H54 (cell line): ENCODE measurements at regions not wholly inside any gene's neighbourhood (a gene's known extent, or its start where the extent isn't known, plus 50 kb on each side); places are given as distances from the start of the nearest gene placed in this dataset.
A peak's percentile ranks its signal among the peaks of the same experiment; 100 is the strongest.

Experiments
- DNase-seq: peaks from one replicate; pipeline ENCODE4 v3.0.0; 2011; ENCODE audit warnings: low spot score, mixed read lengths; ENCODE audit not compliant: insufficient read length
- FAIRE-seq: peaks from 3 replicates; lab custom pipeline; 2011; peaks lifted over from hg19 to GRCh38; lab: Jason Lieb, UNC
- POLR2A ChIP-seq: IDR thresholded peaks from 2 replicates; pipeline ENCODE4 v1.6.1; 2011; ENCODE audit warnings: low read depth, mild to moderate bottlenecking, low read length

- DNase-seq = no peak
- FAIRE-seq = no peak
- no peak for TF ChIP-seq POLR2A
Observed at GRCh38 chr2:22894761-22895160, 490.2 kb upstream of the KLHL29 start.

- no peak for TF ChIP-seq POLR2A
- no peak for DNase-seq
- FAIRE-seq = no peak
Observed at GRCh38 chr2:22897428-22897827, 487.6 kb upstream of the KLHL29 start.

GRCh38 chr2:22900674-22901073 lies 484.3 kb upstream of the KLHL29 start:
- DNase-seq (no peak), FAIRE-seq (no peak)
- TF ChIP-seq POLR2A = no peak

DNA sequence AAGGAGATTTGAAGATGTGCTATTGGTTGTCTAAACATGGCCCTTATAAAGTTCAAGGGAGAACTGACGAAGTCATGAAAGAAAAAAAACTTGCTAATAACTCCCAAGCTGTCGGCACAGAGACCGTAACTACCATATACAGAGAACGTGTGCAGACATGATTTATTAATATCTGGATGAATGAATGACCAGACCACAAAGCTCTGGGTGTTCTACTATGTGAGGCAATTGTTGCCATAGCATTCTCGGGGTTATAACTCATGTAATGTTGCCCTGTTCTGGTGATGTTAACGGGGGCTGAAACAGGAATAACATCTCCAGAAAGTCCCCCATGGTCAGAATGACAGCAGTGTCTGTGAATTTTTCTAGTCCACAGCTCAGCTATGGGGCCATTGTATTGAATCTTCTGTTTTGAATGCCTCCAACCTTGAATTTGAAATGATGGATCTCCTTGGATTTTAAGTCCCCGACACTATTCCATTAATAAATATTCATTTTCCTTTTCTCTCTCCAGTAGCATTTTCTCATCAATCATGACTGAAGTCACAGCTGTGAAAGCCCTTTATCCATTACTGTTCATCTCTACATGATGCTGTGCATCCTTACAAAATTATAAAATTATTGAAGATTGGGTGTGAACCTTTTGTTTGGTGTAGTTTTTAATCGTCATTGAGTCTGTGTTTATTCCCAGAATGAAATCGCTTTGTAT lies 483.4 kb upstream of the KLHL29 start:
- FAIRE-seq (no peak), DNase-seq (no peak)
- no peak for TF ChIP-seq POLR2A

DNA sequence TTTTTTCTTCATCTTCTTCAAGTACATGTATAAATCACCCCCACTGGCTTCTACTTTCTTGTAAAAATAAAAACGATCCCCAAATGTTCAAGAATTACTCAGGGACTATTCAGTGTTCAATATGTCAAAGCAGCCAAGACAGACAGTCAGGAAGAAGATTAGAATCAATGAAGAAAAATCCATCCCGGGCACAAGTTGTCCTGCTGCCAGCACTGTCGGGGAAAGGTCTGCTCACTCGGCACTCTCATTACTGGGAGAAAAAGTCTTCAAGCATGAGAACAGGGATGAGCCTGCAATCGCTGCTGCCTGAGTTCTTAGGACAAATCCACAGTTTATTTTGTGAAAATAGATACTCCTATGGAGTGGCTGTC lies 482.8 kb upstream of the KLHL29 start:
- no peak for TF ChIP-seq POLR2A
- DNase-seq = no peak
- no peak for FAIRE-seq

- no peak for TF ChIP-seq POLR2A
- no peak for FAIRE-seq
- no peak for DNase-seq
Observed at GRCh38 chr2:22902662-22903165, 482.3 kb upstream of the KLHL29 start.

DNA sequence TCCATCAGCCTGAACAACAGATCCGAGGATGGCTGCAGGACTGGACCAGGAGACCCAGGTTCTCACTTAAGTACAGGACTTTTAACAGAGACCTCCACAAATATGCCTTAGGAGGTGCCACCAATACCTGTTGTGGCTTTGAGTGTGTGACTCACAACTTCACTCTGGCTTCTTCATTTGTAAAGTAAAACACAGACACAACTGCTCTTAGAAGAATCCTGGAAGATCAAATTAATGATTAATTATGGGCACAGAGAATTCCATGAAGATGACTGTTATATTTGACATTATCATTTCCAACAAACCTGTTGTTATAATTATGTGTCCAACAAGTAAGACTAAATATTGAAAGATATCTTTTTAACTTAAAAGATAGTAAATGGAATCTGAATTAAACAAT lies 481.4 kb upstream of the KLHL29 start:
- DNase-seq = no peak
- no peak for FAIRE-seq
- TF ChIP-seq POLR2A = no peak

DNA sequence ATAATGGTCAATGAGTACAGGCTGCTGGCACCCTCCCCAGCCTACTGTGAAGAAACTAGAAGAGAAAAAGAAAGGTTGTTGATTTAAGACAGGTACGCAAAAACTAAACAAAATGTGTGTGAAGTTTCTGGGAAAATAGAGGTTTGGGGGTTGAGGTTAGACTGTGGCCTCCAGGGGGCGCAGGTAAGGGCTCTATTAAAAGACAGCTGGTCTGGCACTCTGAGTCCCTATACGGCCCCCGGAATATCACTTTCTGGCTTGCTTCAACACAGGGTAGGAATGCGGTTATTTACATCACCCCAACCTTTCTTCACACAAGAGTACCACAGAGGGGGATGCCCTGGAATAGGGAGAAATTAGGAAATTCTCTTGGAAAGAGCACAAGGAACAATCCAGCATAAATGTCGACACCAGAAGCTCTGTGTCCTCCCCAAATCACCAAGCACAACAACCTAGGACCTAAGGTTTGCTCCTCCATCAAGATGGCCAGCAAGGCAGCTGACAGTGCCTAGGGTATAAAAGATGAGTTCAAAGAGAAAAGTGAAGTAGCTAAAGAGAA lies 480.8 kb upstream of the KLHL29 start:
- DNase-seq = peak; percentile 17
- no peak for FAIRE-seq
- no peak for TF ChIP-seq POLR2A

DNA sequence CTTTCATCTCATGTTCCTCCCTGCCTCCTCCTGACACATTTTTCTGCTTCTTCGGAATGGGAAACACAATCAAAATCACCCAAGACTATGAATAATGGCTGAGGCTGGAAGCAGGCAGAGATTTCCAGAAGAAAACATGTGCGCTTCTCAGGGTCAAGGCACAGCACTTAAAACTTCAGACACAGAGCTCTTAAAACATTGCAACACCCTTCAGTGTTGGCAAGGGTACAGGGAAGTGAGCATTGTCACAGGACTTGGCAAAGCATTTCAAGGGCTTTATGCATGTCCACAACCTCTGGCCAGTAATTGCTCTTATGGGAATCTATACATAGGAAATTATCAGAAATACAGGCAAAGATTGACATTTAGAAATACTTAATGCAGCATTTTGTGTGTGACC lies 477.6 kb upstream of the KLHL29 start:
- FAIRE-seq (no peak), DNase-seq (no peak)
- TF ChIP-seq POLR2A = no peak

DNA sequence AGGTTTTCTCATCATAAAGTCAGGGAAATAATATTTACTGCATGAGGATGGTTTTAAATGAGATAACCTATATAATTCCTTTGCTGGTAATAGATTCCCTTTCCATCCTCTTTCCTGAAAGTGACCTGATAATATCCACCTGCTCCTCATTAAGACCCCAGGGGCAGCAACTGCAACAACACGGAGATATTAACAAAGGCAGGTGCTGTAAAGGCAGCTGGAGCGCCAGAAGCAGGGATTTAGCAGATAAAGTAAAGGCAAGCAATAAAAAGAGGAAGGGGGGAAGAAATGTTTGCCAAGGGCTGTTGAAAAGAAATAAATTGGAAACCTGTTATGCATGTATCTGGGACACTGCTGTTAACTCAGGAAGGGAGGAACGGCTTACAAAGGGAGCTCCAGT lies 472.6 kb upstream of the KLHL29 start:
- FAIRE-seq (no peak), DNase-seq (no peak)
- TF ChIP-seq POLR2A = no peak

DNA sequence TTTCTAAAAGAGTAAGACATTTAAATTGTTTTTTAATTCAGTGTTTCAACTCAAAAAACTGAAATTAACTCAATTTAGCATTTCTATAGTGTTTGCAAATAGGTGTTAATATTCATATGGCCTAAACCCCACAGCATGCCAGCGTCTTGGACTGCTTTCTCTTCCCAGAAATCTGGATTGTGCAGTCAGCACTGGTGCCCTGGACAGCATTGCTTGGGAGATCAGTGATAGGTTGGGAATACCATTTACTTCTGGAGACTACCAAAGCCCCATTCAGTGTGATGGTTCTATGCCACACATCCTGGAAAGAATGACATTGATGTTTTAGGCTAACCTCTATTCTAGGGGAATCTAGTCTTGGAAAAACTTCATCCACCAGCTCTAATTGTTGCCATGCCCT lies 455.0 kb upstream of the KLHL29 start:
- no peak for TF ChIP-seq POLR2A
- no peak for DNase-seq
- no peak for FAIRE-seq

- TF ChIP-seq POLR2A = no peak
- FAIRE-seq = no peak
Observed at GRCh38 chr2:22930781-22931180, 454.2 kb upstream of the KLHL29 start.

GRCh38 chr2:22932288-22932687 lies 452.7 kb upstream of the KLHL29 start:
- FAIRE-seq (no peak), DNase-seq (no peak)
- no peak for TF ChIP-seq POLR2A

More at GRCh38 chr2:22930781-22931180, 454.2 kb upstream of the KLHL29 start:
- DNase-seq = no peak

DNA sequence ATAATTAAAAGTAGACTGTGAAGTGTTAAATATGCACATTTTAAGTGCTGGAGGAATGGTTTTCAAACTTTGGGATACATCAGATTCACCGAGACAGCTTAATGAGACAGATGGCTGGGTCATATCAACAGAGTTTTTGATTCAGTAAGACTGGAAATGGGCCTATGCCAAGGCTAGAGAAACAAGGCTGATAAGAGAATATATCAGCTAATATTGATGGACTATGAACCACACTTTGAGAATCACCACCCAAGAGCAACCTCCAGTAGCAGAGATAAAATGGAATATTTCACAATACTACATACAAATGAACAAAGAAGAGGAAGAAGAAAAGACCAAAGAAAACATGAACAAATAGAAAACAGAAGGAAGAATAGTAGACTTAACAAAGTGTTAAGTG lies 450.2 kb upstream of the KLHL29 start:
- DNase-seq (no peak), FAIRE-seq (no peak)
- TF ChIP-seq POLR2A = no peak

DNA sequence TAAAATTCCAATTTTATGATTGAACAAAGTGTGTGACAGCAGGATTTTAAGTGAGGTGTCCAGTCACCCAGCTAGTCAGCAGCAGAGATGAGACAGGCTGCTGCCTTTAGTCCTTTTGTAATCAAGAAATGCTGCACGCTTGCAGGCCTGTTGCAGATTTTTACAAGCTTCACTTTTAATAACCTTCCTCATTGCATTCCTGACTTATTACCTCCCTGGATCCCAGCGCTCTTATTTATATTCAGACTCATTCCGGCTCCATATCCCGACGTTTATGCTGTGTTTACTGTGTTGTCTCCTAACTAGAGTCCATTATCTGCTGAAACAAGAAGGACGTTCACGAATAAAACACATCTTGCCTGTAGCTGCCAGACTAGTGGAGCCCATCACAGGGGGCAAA lies 442.5 kb upstream of the KLHL29 start:
- DNase-seq (no peak), FAIRE-seq (no peak)
- TF ChIP-seq POLR2A = no peak
